Naive thymus-derived CD4-positive, alpha-beta T cell (primary cell): ENCODE measurements at regions not wholly inside any gene's neighbourhood (a gene's known extent, or its start where the extent isn't known, plus 50 kb on each side); places are given as distances from the start of the nearest gene placed in this dataset.

Experiments used
- ATAC-seq: fragments of 150-1000 bp; cut with Tn5 transposase; 2 replicates; pipeline ENCODE4 v1.10.0; 2021; ENCODE audit warnings: mild to moderate bottlenecking, moderate library complexity
- CTCF ChIA-PET: fragments of 350-600 bp; sonication (Branson Sonifier 250); formaldehyde crosslinking; loops from one replicate; lab custom pipeline; 2021; ENCODE audit warnings: antibody characterized with exemption; lab: Charles Lee
- POLR2A ChIA-PET: fragments of 350-600 bp; sonication (Branson Sonifier 250); formaldehyde crosslinking; loops from one replicate; lab custom pipeline; 2021; ENCODE audit warnings: antibody characterized with exemption, inconsistent platforms; lab: Charles Lee
- DNase-seq, 9 donors: peaks; one replicate each; pipeline versions ENCODE4 v3.0.0 to v3.0.0-alpha.2; 2020 to 2022; ENCODE audit warnings: mixed read lengths in 1 of 9
- H3K27ac ChIP-seq: one replicate; pipeline ENCODE4 v1.7.0; 2013; ENCODE audit warnings: mild to moderate bottlenecking, low read depth, low read length, moderate library complexity
- H3K27me3 ChIP-seq, 2 donors: one replicate each; pipeline ENCODE4 v1.7.0; 2013; ENCODE audit warnings: low read length in 2 of 2, mild to moderate bottlenecking in 2 of 2, moderate library complexity in 2 of 2; ENCODE audit not compliant: control insufficient read depth in 2 of 2, insufficient read depth in 2 of 2
- H3K36me3 ChIP-seq, 3 experiments: 1 replicate in 2 of 3; 2 replicates in 1 of 3; pipeline ENCODE4 v1.7.0; 2013; ENCODE audit warnings: low read length in 3 of 3, mild to moderate bottlenecking in 3 of 3, moderate library complexity in 1 of 3; ENCODE audit not compliant: insufficient read depth in 3 of 3, control insufficient read depth in 2 of 3
- H3K4me1 ChIP-seq, 2 donors: one replicate each; pipeline ENCODE4 v1.7.0; 2013; ENCODE audit warnings: low read length in 2 of 2, mild to moderate bottlenecking in 2 of 2, moderate library complexity in 1 of 2; ENCODE audit not compliant: control insufficient read depth in 2 of 2, insufficient read depth in 2 of 2
- H3K4me3 ChIP-seq: 2 replicates; pipeline ENCODE4 v1.7.0; 2013; ENCODE audit warnings: mild to moderate bottlenecking, low read length
- H3K9me3 ChIP-seq, 3 experiments: 1 replicate in 2 of 3; 2 replicates in 1 of 3; pipeline ENCODE4 v1.7.0; 2013; ENCODE audit warnings: low read length in 3 of 3; ENCODE audit not compliant: control insufficient read depth in 2 of 3
- H3K27ac Mint-ChIP-seq, 9 donors: one replicate each; pipeline ENCODE4 v1.8.0; 2020 to 2022; ENCODE audit warnings: mixed read lengths in 9 of 9, mild to moderate bottlenecking in 8 of 9, moderate library complexity in 5 of 9, inconsistent platforms in 2 of 9
- H3K27me3 Mint-ChIP-seq, 5 donors: one replicate each; pipeline ENCODE4 v1.8.0; 2021 to 2022; ENCODE audit warnings: mixed read lengths in 5 of 5, mild to moderate bottlenecking in 1 of 5
- H3K36me3 Mint-ChIP-seq, 5 donors: one replicate each; pipeline ENCODE4 v1.8.0; 2020 to 2022; ENCODE audit warnings: mixed read lengths in 5 of 5, mild to moderate bottlenecking in 3 of 5, inconsistent platforms in 1 of 5
- H3K4me1 Mint-ChIP-seq, 7 donors: one replicate each; pipeline ENCODE4 v1.8.0; 2020 to 2022; ENCODE audit warnings: mixed read lengths in 7 of 7, mild to moderate bottlenecking in 3 of 7, inconsistent platforms in 1 of 7
- H3K4me3 Mint-ChIP-seq, 10 donors: one replicate each; pipeline ENCODE4 v1.8.0; 2020 to 2022; ENCODE audit warnings: mild to moderate bottlenecking in 10 of 10, mixed read lengths in 10 of 10, moderate library complexity in 6 of 10, inconsistent platforms in 2 of 10
- H3K9me3 Mint-ChIP-seq, 11 donors: one replicate each; pipeline ENCODE4 v1.8.0; 2020 to 2022; ENCODE audit warnings: mixed read lengths in 11 of 11, mild to moderate bottlenecking in 4 of 11, inconsistent platforms in 1 of 11, moderate library complexity in 1 of 11
- intact Hi-C, 2 donors: fragments of 100-400 bp; cut with micrococcal nuclease; formaldehyde crosslinking; loops; one replicate each; pipeline ENCODE4 v1.15.1; 2023

DNA sequence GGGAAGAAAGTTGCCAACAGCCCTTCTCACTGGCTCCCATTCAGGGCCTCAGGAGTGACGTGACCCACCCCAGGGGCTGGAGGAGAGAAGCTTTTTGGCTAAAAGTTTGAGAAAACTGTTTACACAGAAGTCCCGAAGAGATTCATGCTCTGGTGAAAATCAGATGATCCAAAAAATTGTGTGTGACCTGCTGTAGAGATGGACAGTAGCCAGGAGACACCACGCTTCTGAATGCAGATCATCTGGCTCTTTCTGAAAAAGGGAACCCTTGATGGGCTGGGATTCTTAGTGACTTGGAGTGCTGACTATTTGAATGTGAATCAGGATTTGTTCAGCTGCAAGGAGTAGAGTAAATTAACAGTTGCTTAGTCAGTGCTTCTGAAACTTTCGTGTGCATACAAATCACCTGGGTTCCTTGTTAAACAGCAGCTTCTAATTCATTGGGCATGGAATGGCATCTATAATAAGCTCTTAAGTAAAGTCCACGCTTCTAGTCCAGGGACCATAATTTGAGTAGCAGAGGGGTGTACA lies 265.1 kb downstream of the PREX1 start:
- Histone ChIP-seq H3K4me1 (no peaks in the 10 kb centered on the region), H3K9me3 (no peaks in the 10 kb centered on the region), H3K4me3 (no peak overlapping the region), H3K27ac (no peak overlapping the region), H3K36me3 (no peaks in the 10 kb centered on the region), H3K27me3 (no peaks in the 10 kb centered on the region)
- H3K36me3 Mint-ChIP-seq: no peaks in the 10 kb centered on the region
- H3K27me3 Mint-ChIP-seq: peaks cover 1 to 13% (median 12%) of the 10 kb centered on the region in 5 donors
- no peak overlapping the region for H3K27ac Mint-ChIP-seq
- ChIA-PET CTCF (no interaction called here), POLR2A (no interaction called here)
- peaks cover 0 to 5% (median 0%) of the 10 kb centered on the region in 11 donors for H3K9me3 Mint-ChIP-seq
- H3K4me1 Mint-ChIP-seq: no peaks in the 10 kb centered on the region
- DNase-seq: no peak
- intact Hi-C loops: no loop called here
- no peak overlapping the region for H3K4me3 Mint-ChIP-seq
- no peak for ATAC-seq

DNA sequence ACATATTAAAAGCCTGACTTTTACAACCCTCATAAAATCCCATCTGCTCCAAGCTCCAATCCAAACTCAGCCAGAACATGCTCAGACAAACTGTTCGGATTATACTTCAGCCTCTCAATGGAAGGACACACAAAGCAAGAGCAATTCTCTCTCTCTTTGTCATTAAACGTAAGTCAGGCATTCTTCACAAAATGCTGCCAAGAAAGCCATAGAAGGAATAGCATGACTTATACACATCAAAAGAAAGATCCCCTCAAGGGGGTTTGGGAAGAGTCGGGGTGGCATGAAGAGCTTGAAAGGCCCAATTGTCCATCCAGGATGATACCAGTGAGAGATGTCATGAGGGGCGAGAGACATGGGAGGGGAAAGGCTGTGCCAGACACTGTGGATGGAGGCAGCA lies 268.9 kb downstream of the PREX1 start:
- intact Hi-C loops: no loop called here
- peaks cover 0 to 5% (median 0%) of the 10 kb centered on the region in 11 donors for H3K9me3 Mint-ChIP-seq
- Histone ChIP-seq H3K36me3 (no peaks in the 10 kb centered on the region), H3K4me3 (no peak overlapping the region), H3K9me3 (no peaks in the 10 kb centered on the region), H3K27me3 (no peaks in the 10 kb centered on the region), H3K4me1 (no peaks in the 10 kb centered on the region), H3K27ac (no peak overlapping the region)
- no peak overlapping the region for H3K27ac Mint-ChIP-seq
- ATAC-seq (no peak), DNase-seq (no peak)
- H3K27me3 Mint-ChIP-seq: peaks cover 0 to 10% (median 4%) of the 10 kb centered on the region in 5 donors
- H3K4me1 Mint-ChIP-seq: no peaks in the 10 kb centered on the region
- POLR2A ChIA-PET: no interaction called here
- CTCF ChIA-PET: no interaction called here
- no peak overlapping the region for H3K4me3 Mint-ChIP-seq
- H3K36me3 Mint-ChIP-seq: no peaks in the 10 kb centered on the region

DNA sequence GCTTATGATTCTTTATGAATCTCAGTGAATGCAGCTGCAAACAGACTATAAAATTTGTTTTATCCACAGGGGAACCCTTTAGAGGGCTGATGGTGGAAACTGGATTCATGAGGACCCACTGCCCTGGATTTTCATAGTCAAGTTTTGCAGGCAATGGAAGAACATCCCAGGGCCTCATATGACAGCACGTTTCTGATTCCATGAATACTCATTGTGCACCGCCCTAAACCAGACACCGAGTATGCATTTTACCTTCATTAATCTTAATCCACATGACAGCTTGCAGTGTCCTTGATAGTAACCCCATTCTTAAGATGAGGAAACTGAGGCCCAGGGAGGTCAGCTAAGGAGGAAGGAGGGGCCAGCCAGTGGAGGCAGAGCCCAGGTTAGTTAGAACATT lies 270.4 kb downstream of the PREX1 start:
- H3K36me3 Mint-ChIP-seq: no peaks in the 10 kb centered on the region

DNA sequence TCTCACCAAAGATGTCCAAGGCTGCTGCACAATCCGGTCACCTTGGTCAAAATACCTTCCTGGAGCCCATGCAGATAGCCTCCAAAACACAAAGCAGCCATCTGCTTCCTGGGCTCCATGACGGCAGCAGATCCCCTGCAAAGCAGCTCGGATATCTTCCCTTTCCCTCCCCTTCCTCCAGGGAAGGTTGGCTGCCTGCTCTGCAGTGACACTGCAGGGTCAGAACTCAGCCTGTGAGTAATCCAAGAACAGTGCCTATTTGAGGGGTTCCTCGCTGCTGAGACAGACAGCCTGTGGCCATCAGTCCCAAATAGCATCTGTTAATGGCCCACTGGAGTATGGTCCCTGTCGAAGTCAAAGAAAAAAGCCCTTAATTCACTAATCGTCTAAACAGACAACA lies 270.8 kb downstream of the PREX1 start:
- ChIA-PET CTCF (no interaction called here), POLR2A (no interaction called here)
- H3K27ac ChIP-seq: no peak overlapping the region
- H3K9me3 ChIP-seq: no peaks in the 10 kb centered on the region
- no peaks in the 10 kb centered on the region for H3K27me3 ChIP-seq
- intact Hi-C loops: no loop called here
- peaks cover 0 to 7% (median 0%) of the 10 kb centered on the region in 5 donors for H3K27me3 Mint-ChIP-seq
- no peaks in the 10 kb centered on the region for H3K9me3 Mint-ChIP-seq
- no peak for ATAC-seq
- no peak for DNase-seq
- H3K36me3 ChIP-seq: no peaks in the 10 kb centered on the region
- H3K4me1 ChIP-seq: no peaks in the 10 kb centered on the region
- H3K4me3 Mint-ChIP-seq: no peak overlapping the region
- H3K4me3 ChIP-seq: no peak overlapping the region
- H3K36me3 Mint-ChIP-seq: no peaks in the 10 kb centered on the region
- no peaks in the 10 kb centered on the region for H3K4me1 Mint-ChIP-seq
- no peak overlapping the region for H3K27ac Mint-ChIP-seq

More for the DNA sequence above, 270.4 kb downstream of the PREX1 start:
- ATAC-seq (no peak), DNase-seq (no peak)
- Mint-ChIP-seq H3K4me1 (no peaks in the 10 kb centered on the region), H3K27me3 (peaks cover 0 to 7% (median 0%) of the 10 kb centered on the region in 5 donors), H3K9me3 (no peaks in the 10 kb centered on the region), H3K4me3 (no peak overlapping the region), H3K27ac (no peak overlapping the region)
- H3K4me1 ChIP-seq: no peaks in the 10 kb centered on the region
- H3K27me3 ChIP-seq: no peaks in the 10 kb centered on the region
- no peak overlapping the region for H3K27ac ChIP-seq
- POLR2A ChIA-PET: no interaction called here
- no peaks in the 10 kb centered on the region for H3K36me3 ChIP-seq
- CTCF ChIA-PET: no interaction called here
- H3K9me3 ChIP-seq: no peaks in the 10 kb centered on the region
- no peak overlapping the region for H3K4me3 ChIP-seq
- intact Hi-C loops: no loop called here

DNA sequence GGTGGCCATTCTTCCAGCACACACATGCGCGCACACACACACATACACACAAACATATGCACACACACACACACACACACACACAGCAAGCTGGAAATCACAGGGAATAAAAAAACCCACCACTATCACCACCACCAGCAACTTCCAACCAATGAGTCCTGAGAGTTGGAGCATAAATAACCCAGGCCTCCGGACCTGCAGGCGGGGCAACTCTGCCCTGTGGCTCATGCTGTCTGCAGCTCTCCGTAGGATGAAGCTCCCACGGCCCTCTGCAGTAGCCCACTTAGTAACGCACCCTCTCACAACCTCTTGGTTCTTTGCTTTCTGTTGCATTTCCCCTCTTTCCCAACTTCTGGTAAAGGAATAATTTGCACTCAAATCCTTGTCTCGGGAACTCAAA lies 275.2 kb downstream of the PREX1 start:
- H3K4me3 ChIP-seq: no peak overlapping the region
- H3K27me3 Mint-ChIP-seq: peaks cover 0 to 13% (median 2%) of the 10 kb centered on the region in 5 donors
- no peaks in the 10 kb centered on the region for H3K9me3 Mint-ChIP-seq
- intact Hi-C loops: no loop called here
- POLR2A ChIA-PET: no interaction called here
- no peaks in the 10 kb centered on the region for H3K4me1 ChIP-seq
- no peak for DNase-seq
- no peak overlapping the region for H3K27ac Mint-ChIP-seq
- CTCF ChIA-PET: no interaction called here
- no peaks in the 10 kb centered on the region for H3K36me3 Mint-ChIP-seq
- H3K36me3 ChIP-seq: no peaks in the 10 kb centered on the region
- no peak overlapping the region for H3K4me3 Mint-ChIP-seq
- no peak overlapping the region for H3K27ac ChIP-seq
- no peaks in the 10 kb centered on the region for H3K4me1 Mint-ChIP-seq
- H3K9me3 ChIP-seq: no peaks in the 10 kb centered on the region
- H3K27me3 ChIP-seq: no peaks in the 10 kb centered on the region
- ATAC-seq: no peak

DNA sequence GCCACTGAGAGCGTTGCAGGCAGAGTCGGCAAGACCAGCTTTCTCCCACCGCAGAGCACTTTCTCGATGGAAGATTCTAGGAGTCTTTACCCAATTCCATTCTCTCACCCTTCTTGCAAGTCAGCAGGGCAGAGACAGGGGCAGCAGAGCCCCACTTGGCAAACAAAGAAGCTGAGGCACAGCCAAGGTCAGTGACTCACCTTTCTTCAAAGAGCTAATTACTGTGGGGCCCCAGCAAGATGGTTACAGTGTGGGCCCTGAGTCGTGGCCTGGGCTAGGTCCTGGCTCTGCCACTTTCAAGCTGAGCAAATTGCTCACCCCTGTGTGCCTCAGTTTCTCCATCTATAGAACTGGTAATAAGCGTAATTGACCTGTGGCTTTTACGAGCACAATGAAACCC lies 277.0 kb downstream of the PREX1 start:
- Mint-ChIP-seq H3K27me3 (peaks cover 0 to 13% (median under 1%) of the 10 kb centered on the region in 5 donors), H3K4me3 (no peak overlapping the region), H3K27ac (no peak overlapping the region), H3K9me3 (no peaks in the 10 kb centered on the region), H3K4me1 (no peaks in the 10 kb centered on the region), H3K36me3 (no peaks in the 10 kb centered on the region)
- no peak for DNase-seq
- no peak overlapping the region for H3K27ac ChIP-seq
- ChIA-PET CTCF (interaction anchor here (0.7 kb wide), 1 partner anchor 9 kb away, joined by 3 read pairs; no protein-coding TSS in a partner anchor), POLR2A (no interaction called here)
- H3K4me3 ChIP-seq: no peak overlapping the region
- H3K4me1 ChIP-seq: no peaks in the 10 kb centered on the region
- no peaks in the 10 kb centered on the region for H3K36me3 ChIP-seq
- intact Hi-C loops: no loop called here
- ATAC-seq: no peak
- H3K9me3 ChIP-seq: no peaks in the 10 kb centered on the region
- no peaks in the 10 kb centered on the region for H3K27me3 ChIP-seq

DNA sequence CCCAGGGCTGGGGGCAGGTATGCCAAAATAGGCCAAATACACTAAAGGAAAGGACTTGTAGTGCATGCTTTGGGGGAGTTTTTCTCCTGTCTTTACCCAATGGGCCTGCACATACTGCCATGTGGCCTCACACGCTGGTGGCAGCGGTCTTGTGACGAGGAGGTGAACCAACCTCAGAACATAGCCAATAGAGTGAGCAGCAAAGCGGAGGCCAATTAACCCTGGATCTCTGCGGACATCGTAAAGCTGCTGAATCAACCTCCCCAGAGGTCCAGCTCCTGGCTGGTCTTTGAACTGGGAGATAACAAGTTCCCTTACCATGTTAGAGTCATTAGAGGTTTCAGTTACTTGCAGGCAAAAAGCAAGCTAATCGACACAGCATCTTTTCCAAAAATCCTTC lies 280.1 kb downstream of the PREX1 start:
- ChIA-PET CTCF (no interaction called here), POLR2A (no interaction called here)
- Mint-ChIP-seq H3K27me3 (peaks cover 0 to 39% (median 27%) of the 10 kb centered on the region in 5 donors), H3K27ac (no peak overlapping the region), H3K4me1 (no peaks in the 10 kb centered on the region), H3K4me3 (no peak overlapping the region), H3K9me3 (peaks cover 0 to 1% (median 0%) of the 10 kb centered on the region in 11 donors), H3K36me3 (no peaks in the 10 kb centered on the region)
- Histone ChIP-seq H3K9me3 (no peaks in the 10 kb centered on the region), H3K27ac (no peak overlapping the region), H3K4me1 (no peaks in the 10 kb centered on the region), H3K36me3 (no peaks in the 10 kb centered on the region), H3K27me3 (no peaks in the 10 kb centered on the region), H3K4me3 (no peak overlapping the region)
- intact Hi-C loops: no loop called here
- no peak for ATAC-seq
- no peak for DNase-seq
